ENCODE measurements at regions not wholly inside any gene's neighbourhood (a gene's known extent, or its start where the extent isn't known, plus 50 kb on each side); places are given as distances from the start of the nearest gene placed in this dataset.

DNA sequence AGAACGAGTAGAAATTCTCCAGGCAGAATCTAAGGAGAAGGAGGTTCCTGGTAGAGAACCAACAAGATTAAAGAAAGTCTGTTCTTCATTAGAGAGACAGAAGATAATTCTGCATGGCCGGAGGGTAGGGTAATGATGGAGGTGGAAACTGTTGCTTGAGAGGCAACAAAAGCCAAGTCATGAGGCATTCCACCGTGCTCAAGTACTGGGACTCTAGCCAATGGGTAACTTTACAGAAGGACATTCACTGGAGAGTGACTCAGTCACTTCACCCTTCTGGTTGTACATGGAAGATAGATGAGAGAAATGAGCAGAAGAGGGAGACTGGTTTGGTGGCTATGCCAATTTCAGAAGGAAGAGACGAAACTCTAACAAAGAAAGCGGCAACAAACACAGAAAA, 53.6 kb upstream of the ANKFN1 start:
- WGBS = 90% methylated on average over 5 of the region's 5 CpGs
- H3K9ac ChIP-seq (ENCODE audit: low read depth, low read length) = no peak overlapping the region
- H3K9me3 ChIP-seq (ENCODE audit: insufficient read depth, low read depth, low read length) = no peaks in the 10 kb centered on the region
- no peak overlapping the region for H3K27ac ChIP-seq (ENCODE audit: low read depth, low read length)
- H3K4me1 ChIP-seq (ENCODE audit: insufficient read depth, low read length) = no peaks in the 10 kb centered on the region
- H3K36me3 ChIP-seq (ENCODE audit: insufficient read depth, low read length) = no peaks in the 10 kb centered on the region
- no peaks in the 10 kb centered on the region for H3K27me3 ChIP-seq (ENCODE audit: insufficient read depth, low read length)
- H3K4me3 ChIP-seq (ENCODE audit: low read length) = no peak overlapping the region

Data from HUES64 (cell line).